ENCODE measurements at regions not wholly inside any gene's neighbourhood (a gene's known extent, or its start where the extent isn't known, plus 50 kb on each side); places are given as distances from the start of the nearest gene placed in this dataset.

DNA sequence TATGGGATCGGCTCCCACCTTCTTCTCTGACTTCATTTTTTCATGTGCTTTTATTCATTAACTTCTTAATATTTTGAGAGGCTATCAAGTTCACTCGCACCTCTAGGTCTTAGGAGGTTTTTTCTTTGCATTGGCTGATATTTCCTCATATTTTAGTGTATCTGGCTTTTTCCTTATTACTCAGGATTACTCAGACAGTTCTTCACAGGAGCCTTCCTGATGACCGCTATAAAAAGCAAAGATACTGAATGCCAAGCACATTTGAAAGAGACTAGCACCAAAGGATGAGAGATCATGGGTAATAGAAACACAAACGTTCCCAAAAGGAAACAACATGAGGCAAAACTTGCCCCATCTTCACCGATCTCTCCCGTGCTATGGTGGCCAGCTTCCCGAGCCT is 409.2 kb upstream of the KLF6 start:
- TF ChIP-seq, protein P1, sequence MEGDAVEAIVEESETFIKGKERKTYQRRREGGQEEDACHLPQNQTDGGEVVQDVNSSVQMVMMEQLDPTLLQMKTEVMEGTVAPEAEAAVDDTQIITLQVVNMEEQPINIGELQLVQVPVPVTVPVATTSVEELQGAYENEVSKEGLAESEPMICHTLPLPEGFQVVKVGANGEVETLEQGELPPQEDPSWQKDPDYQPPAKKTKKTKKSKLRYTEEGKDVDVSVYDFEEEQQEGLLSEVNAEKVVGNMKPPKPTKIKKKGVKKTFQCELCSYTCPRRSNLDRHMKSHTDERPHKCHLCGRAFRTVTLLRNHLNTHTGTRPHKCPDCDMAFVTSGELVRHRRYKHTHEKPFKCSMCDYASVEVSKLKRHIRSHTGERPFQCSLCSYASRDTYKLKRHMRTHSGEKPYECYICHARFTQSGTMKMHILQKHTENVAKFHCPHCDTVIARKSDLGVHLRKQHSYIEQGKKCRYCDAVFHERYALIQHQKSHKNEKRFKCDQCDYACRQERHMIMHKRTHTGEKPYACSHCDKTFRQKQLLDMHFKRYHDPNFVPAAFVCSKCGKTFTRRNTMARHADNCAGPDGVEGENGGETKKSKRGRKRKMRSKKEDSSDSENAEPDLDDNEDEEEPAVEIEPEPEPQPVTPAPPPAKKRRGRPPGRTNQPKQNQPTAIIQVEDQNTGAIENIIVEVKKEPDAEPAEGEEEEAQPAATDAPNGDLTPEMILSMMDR (IDR thresholded peaks at IDR 0.05; ENCODE audit: low read depth, low read length) = no peak
- Histone ChIP-seq H3K36me3 (no peaks in the 10 kb centered on the region), H3K9me3 (no peaks in the 10 kb centered on the region), H3K4me3 (ENCODE audit: low read depth, low read length) (no peak overlapping the region), H3K4me1 (no peaks in the 10 kb centered on the region), H3K27me3 (no peaks in the 10 kb centered on the region)
- no peak for DNase-seq

DNA sequence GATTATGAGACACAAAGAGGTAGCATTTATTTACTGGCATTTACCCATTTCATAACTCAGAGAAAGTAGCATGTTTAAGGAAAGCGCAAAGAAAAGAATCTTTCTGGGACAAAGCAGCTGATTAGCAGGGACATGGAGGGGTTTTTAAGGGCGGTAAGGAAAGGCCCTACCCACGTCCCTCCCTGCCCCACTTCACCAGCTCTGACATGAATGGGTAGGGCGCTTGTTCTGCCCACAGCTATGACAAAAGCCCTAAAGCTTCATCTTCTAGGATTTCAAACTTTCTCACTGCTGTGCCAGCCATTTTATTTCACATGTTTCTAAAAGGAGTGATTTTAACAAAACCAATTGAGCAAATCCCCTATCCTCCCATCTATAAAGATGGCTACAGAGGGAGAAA is 406.9 kb upstream of the KLF6 start:
- Histone ChIP-seq H3K4me3 (ENCODE audit: low read depth, low read length) (no peak overlapping the region), H3K4me1 (no peaks in the 10 kb centered on the region), H3K9me3 (no peaks in the 10 kb centered on the region), H3K36me3 (no peaks in the 10 kb centered on the region), H3K27me3 (no peaks in the 10 kb centered on the region)
- no peak for DNase-seq
- TF ChIP-seq, protein P1 (IDR thresholded peaks at IDR 0.05; ENCODE audit: low read depth, low read length) = no peak

DNA sequence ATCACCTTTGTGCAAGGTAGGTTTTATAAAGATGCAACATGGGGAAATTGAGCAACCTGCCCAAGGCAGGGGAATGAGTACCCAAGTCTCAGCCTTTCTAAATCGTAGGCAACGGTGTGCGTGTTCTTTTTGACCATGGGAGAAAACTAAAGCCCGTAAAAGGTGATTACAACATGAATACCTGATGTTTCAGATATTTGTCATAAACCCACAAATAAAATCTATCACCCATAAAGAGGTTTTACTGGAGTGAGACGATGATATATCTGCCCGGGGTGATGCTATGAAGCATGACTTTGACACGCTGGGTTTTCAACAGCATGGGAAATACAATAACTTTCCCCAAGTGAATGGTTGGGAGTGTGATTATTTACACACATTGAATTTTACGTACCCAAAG is 406.3 kb upstream of the KLF6 start:
- no peaks in the 10 kb centered on the region for H3K4me1 ChIP-seq
- H3K4me3 ChIP-seq (ENCODE audit: low read depth, low read length) = no peak overlapping the region
- TF ChIP-seq, protein P1 (IDR thresholded peaks at IDR 0.05; ENCODE audit: low read depth, low read length) = no peak
- H3K27me3 ChIP-seq = no peaks in the 10 kb centered on the region
- no peaks in the 10 kb centered on the region for H3K36me3 ChIP-seq
- DNase-seq = no peak
- H3K9me3 ChIP-seq = no peaks in the 10 kb centered on the region

DNA sequence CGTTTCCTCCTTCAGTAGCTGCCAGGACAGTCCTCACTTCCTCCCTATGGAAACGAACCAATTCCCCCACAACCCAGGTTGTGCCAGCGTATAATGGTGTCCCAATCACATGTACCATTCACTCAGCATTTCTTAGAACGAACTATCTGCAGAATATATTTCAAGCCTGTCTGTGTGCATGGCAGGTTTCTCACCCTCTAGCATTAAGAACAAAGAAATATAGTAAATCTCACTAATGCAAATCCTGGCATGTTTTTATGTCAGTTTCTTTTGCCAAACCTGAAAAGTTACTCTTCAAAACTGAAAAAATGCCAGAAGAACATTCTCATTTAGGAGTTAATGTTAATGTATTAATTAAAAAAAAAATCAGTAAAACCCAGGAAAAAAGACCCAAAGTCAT is 405.9 kb upstream of the KLF6 start:
- no peaks in the 10 kb centered on the region for H3K4me1 ChIP-seq
- no peaks in the 10 kb centered on the region for H3K27me3 ChIP-seq
- no peaks in the 10 kb centered on the region for H3K9me3 ChIP-seq
- no peaks in the 10 kb centered on the region for H3K36me3 ChIP-seq
- H3K4me3 ChIP-seq (ENCODE audit: low read depth, low read length) = no peak overlapping the region
- TF ChIP-seq, protein P1 (IDR thresholded peaks at IDR 0.05; ENCODE audit: low read depth, low read length) = no peak
- DNase-seq = no peak

DNA sequence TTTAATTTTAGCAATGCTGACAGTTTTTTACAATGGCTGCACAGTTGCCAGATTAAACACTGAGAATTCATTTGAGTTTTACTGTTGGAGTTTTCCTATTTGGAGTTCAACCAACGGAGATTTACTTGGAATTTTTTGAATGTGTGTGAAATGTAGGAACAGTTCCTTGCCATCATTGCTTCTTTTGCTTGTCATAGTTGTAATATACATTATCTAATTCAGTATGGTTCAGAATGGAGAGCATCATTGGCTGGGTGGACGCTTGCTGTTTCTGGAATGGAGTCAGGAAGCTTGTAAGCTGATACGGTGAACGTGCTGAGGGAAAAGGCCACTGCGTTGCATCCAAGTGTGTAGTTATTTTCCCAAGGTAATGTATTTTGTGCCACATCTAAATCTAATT is 404.3 kb upstream of the KLF6 start:
- no peak for DNase-seq
- TF ChIP-seq, protein P1 (IDR thresholded peaks at IDR 0.05; ENCODE audit: low read depth, low read length) = no peak
- Histone ChIP-seq H3K4me3 (ENCODE audit: low read depth, low read length) (no peak overlapping the region), H3K4me1 (no peaks in the 10 kb centered on the region), H3K9me3 (no peaks in the 10 kb centered on the region), H3K36me3 (no peaks in the 10 kb centered on the region), H3K27me3 (no peaks in the 10 kb centered on the region)

DNA sequence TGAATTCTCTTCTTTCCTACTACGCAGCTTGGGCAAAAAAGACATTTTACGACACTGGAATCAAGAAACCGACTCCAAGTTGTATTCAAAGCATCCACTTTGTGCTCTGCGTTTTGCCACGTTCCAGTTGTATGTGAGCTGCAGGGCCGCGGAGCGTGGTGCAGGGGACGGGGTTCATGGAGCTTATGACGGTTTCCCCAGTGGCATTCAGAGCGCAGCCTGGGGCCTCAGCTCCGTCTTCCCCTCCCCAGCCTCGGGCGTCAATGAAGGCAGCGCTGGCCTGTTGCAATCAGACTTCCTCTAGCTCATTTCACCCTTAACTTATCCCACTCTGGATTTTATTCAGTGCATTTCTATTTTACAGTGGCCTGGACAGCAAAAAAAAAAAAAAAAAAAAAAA is 403.4 kb upstream of the KLF6 start:
- Histone ChIP-seq H3K4me1 (no peaks in the 10 kb centered on the region), H3K36me3 (no peaks in the 10 kb centered on the region), H3K27me3 (no peaks in the 10 kb centered on the region), H3K9me3 (no peaks in the 10 kb centered on the region), H3K4me3 (ENCODE audit: low read depth, low read length) (no peak overlapping the region)
- no peak for DNase-seq
- TF ChIP-seq, protein P1 (IDR thresholded peaks at IDR 0.05; ENCODE audit: low read depth, low read length) = no peak
